Right cardiac atrium (tissue), 5 donors: ENCODE measurements at regions not wholly inside any gene's neighbourhood (a gene's known extent, or its start where the extent isn't known, plus 50 kb on each side); places are given as distances from the start of the nearest gene placed in this dataset.

Source experiments
- ATAC-seq, 2 donors: fragments of 200-7000 bp; cut with Tn5 transposase; one replicate each; pipeline versions ENCODE4 v1.8.0 to v1.9.1; 2020; ENCODE audit warnings: moderate library complexity in 2 of 2, mild to moderate bottlenecking in 1 of 2
- DNase-seq, 3 donors: peaks; one replicate each; pipeline ENCODE4 v3.0.0-alpha.2; 2020
- H3K27ac ChIP-seq: one replicate; pipeline ENCODE4 v1.5.1; 2013; ENCODE audit warnings: mild to moderate bottlenecking, low read length, control low read depth, moderate library complexity
- H3K27me3 ChIP-seq: one replicate; pipeline ENCODE4 v1.6.1; 2013; ENCODE audit not compliant: control insufficient read depth, insufficient read depth
- H3K4me1 ChIP-seq: one replicate; pipeline ENCODE4 v1.6.1; 2013; ENCODE audit warnings: low read length; ENCODE audit not compliant: control insufficient read depth, insufficient read depth
- H3K4me3 ChIP-seq: one replicate; pipeline ENCODE4 v1.5.1; 2013; ENCODE audit warnings: low read length, control low read depth
- H3K9me3 ChIP-seq: one replicate; pipeline ENCODE4 v1.6.1; 2013; ENCODE audit warnings: low read length; ENCODE audit not compliant: control insufficient read depth
- WGBS: extraction: QIAGEN DNeasy Blood & Tissue Kit; methylation state at CpG from one replicate; pipeline ENCODE4 v1.1.7; 2013; 5-methylcytosine and 5-hydroxymethylcytosine counted together
- intact Hi-C, 4 donors: fragments of 100-400 bp; cut with DNase I; formaldehyde crosslinking; loops; one replicate each; pipeline versions ENCODE4 v1.11.0 to v1.14.0; 2022 to 2023
- donor health status: healthy with polysubstance abuse.
- donor health status: DM: no; HTN: yes; CAD: no.
- donor health status: DM: no; HTN: no; CAD: no.
- donor health status: DM: no; HTN: yes; CAD: no; lungs with severe emphysema.
- donor health status: DM: yes; HTN: yes; CAD: no.

- no peak overlapping the region for H3K4me3 ChIP-seq
- H3K27me3 ChIP-seq, result no peaks in the 10 kb centered on the region
- intact Hi-C loops, result no loop called here
- ATAC-seq, result no peak
- H3K4me1 ChIP-seq, result no peaks in the 10 kb centered on the region
- 33% methylated on average over 7 of the region's 7 CpGs for WGBS
- peak in 2 of 3 donors; percentile 62 to 67 for DNase-seq
- no peak overlapping the region for H3K27ac ChIP-seq
- H3K9me3 ChIP-seq, result no peaks in the 10 kb centered on the region
Measured at GRCh38 chr2:10977621-10978020, 65.9 kb downstream of the KCNF1 start.

- no peaks in the 10 kb centered on the region for H3K9me3 ChIP-seq
- H3K4me3 ChIP-seq, result no peak overlapping the region
- H3K4me1 ChIP-seq, result no peaks in the 10 kb centered on the region
- H3K27ac ChIP-seq, result no peak overlapping the region
- ATAC-seq (no peak), DNase-seq (no peak)
- intact Hi-C loops, result no loop called here
- no peaks in the 10 kb centered on the region for H3K27me3 ChIP-seq
- 55% methylated on average over 22 of the region's 22 CpGs for WGBS
Measured at GRCh38 chr2:10978090-10978670, 66.4 kb downstream of the KCNF1 start.

GRCh38 chr2:10980071-10980470 lies 68.3 kb downstream of the KCNF1 start:
- Histone ChIP-seq H3K9me3 (no peaks in the 10 kb centered on the region), H3K27ac (no peak overlapping the region), H3K27me3 (no peaks in the 10 kb centered on the region), H3K4me1 (no peaks in the 10 kb centered on the region), H3K4me3 (no peak overlapping the region)
- no peak for DNase-seq
- WGBS, result 39% methylated on average over 3 of the region's 3 CpGs
- intact Hi-C loops, result no loop called here
- ATAC-seq, result no peak

- ATAC-seq, result no peak
Measured at GRCh38 chr2:10980886-10981425, 69.2 kb downstream of the KCNF1 start.

GRCh38 chr2:10981451-10981850 lies 69.7 kb downstream of the KCNF1 start:
- intact Hi-C loops, result no loop called here
- Histone ChIP-seq H3K9me3 (no peaks in the 10 kb centered on the region), H3K27me3 (no peaks in the 10 kb centered on the region), H3K4me3 (no peak overlapping the region), H3K4me1 (no peaks in the 10 kb centered on the region), H3K27ac (no peak overlapping the region)
- WGBS, result 88% methylated on average over 7 of the region's 7 CpGs
- no peak for ATAC-seq
- no peak for DNase-seq

More at GRCh38 chr2:10980886-10981425, 69.2 kb downstream of the KCNF1 start:
- 83% methylated on average over 7 of the region's 7 CpGs for WGBS
- Histone ChIP-seq H3K27ac (no peak overlapping the region), H3K27me3 (no peaks in the 10 kb centered on the region), H3K4me1 (no peaks in the 10 kb centered on the region), H3K9me3 (no peaks in the 10 kb centered on the region), H3K4me3 (no peak overlapping the region)
- DNase-seq, result no peak
- intact Hi-C loops, result no loop called here

- WGBS, result 82% methylated on average over 13 of the region's 13 CpGs
- intact Hi-C loops, result no loop called here
- DNase-seq (peak in 1 of 3 donors; percentile 69), ATAC-seq (no peak)
- H3K4me1 ChIP-seq, result no peaks in the 10 kb centered on the region
- H3K9me3 ChIP-seq, result no peaks in the 10 kb centered on the region
- H3K27me3 ChIP-seq, result no peaks in the 10 kb centered on the region
- H3K4me3 ChIP-seq, result no peak overlapping the region
- no peak overlapping the region for H3K27ac ChIP-seq
Measured at GRCh38 chr2:10981941-10982431, 70.3 kb downstream of the KCNF1 start.

GRCh38 chr2:10982931-10983701 lies 71.4 kb downstream of the KCNF1 start:
- ATAC-seq (peak; percentile 65 to 67), DNase-seq (peak; percentile 49 to 85 (median 82))
- 36% methylated on average over 25 of the region's 25 CpGs for WGBS
- Histone ChIP-seq H3K4me1 (no peaks in the 10 kb centered on the region), H3K27ac (no peak overlapping the region), H3K27me3 (no peaks in the 10 kb centered on the region), H3K4me3 (no peak overlapping the region), H3K9me3 (no peaks in the 10 kb centered on the region)
- intact Hi-C loops, result no loop called here

GRCh38 chr2:10983711-10984110 lies 72.0 kb downstream of the KCNF1 start:
- Histone ChIP-seq H3K27ac (no peak overlapping the region), H3K9me3 (no peaks in the 10 kb centered on the region), H3K4me1 (no peaks in the 10 kb centered on the region), H3K27me3 (no peaks in the 10 kb centered on the region), H3K4me3 (no peak overlapping the region)
- DNase-seq (no peak), ATAC-seq (peak; percentile 12 to 27)
- 44% methylated on average over 12 of the region's 12 CpGs for WGBS
- intact Hi-C loops, result no loop called here

GRCh38 chr2:10984418-10985135 lies 72.8 kb downstream of the KCNF1 start:
- intact Hi-C loops, result no loop called here
- DNase-seq (no peak), ATAC-seq (peak; percentile 17 to 68)
- no peaks in the 10 kb centered on the region for H3K4me1 ChIP-seq
- no peaks in the 10 kb centered on the region for H3K27me3 ChIP-seq
- 66% methylated on average over 6 of the region's 6 CpGs for WGBS
- no peak overlapping the region for H3K4me3 ChIP-seq
- H3K9me3 ChIP-seq, result no peaks in the 10 kb centered on the region
- H3K27ac ChIP-seq, result no peak overlapping the region

GRCh38 chr2:10985260-10985659 lies 73.5 kb downstream of the KCNF1 start:
- ATAC-seq (no peak), DNase-seq (peak in 1 of 3 donors; percentile 63)
- no peaks in the 10 kb centered on the region for H3K27me3 ChIP-seq
- H3K4me3 ChIP-seq, result no peak overlapping the region
- intact Hi-C loops, result no loop called here
- no peak overlapping the region for H3K27ac ChIP-seq
- no peaks in the 10 kb centered on the region for H3K4me1 ChIP-seq
- 57% methylated on average over 6 of the region's 6 CpGs for WGBS
- H3K9me3 ChIP-seq, result no peaks in the 10 kb centered on the region
